ENCODE measurements at regions not wholly inside any gene's neighbourhood (a gene's known extent, or its start where the extent isn't known, plus 50 kb on each side); places are given as distances from the start of the nearest gene placed in this dataset.

DNA sequence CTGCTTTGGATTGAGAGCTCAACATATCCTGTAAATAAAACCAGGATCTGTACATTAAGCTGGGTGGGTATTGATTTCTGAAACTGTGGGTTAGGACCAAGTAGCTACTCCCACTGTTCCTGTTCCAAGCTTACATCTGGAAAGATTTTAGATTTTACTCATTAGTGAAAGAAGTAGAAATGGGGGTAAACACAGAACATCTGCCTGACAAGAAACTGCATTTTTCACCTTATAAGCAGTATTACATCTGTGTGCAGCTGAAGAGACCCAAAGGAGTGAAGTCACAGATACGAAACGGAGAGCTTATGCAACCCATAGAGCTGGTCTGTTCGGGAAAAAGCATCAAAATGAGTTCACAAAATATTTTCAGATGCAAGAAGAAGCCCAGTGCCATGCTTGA lies 235.2 kb downstream of the SLITRK5 start:
- no peaks in the 10 kb centered on the region for H3K79me2 ChIP-seq (replicated peaks; ENCODE audit: insufficient read depth)
- no peak overlapping the region for H3K4me3 Mint-ChIP-seq
- no peaks in the 10 kb centered on the region for H3K9me3 Mint-ChIP-seq
- H3K36me3 ChIP-seq (ENCODE audit: insufficient read depth) = no peaks in the 10 kb centered on the region
- ATAC-seq = no peak
- no peak overlapping the region for H3K4me2 ChIP-seq
- no peaks in the 10 kb centered on the region for H3K4me1 ChIP-seq (ENCODE audit: insufficient read depth)
- H3K9me2 ChIP-seq (ENCODE audit: insufficient read depth) = no peaks in the 10 kb centered on the region
- H3K36me3 Mint-ChIP-seq (ENCODE audit: low read depth) = no peaks in the 10 kb centered on the region
- no peaks in the 10 kb centered on the region for H4K20me1 ChIP-seq (replicated peaks; ENCODE audit: insufficient read depth)
- no peaks in the 10 kb centered on the region for H3K27me3 Mint-ChIP-seq (ENCODE audit: insufficient read depth, low read depth, poor library complexity)
- DNase-seq (ENCODE audit: low spot score) = no peak
- no peaks in the 10 kb centered on the region for H3F3A ChIP-seq (replicated peaks; ENCODE audit: low read depth)
- H3K4me1 Mint-ChIP-seq = peaks cover 6% of the 10 kb centered on the region
- H3K27ac ChIP-seq (ENCODE audit: low read depth) = no peak overlapping the region
- H3K4me3 ChIP-seq = no peak overlapping the region
- H3K27ac Mint-ChIP-seq = no peak overlapping the region
- 0 out of 2 replicates have a peak overlapping the region, but pooled peaks have one; percentile 52 for H2AFZ ChIP-seq
- TF ChIP-seq EZH2 (IDR thresholded peaks at IDR 0.05; ENCODE audit: low read depth, unreplicated experiment) (no peak), ZNF114 (CRISPR knock-in tag; IDR thresholded peaks at IDR 0.05) (no peak), POLR2AphosphoS5 (IDR thresholded peaks at IDR 0.05; ENCODE audit: low read depth) (no peak), STAT1 (IDR thresholded peaks at IDR 0.05; ENCODE audit: unreplicated experiment) (no peak), REST (IDR thresholded peaks at IDR 0.05; ENCODE audit: unreplicated experiment) (no peak), EZH2phosphoT487 (IDR thresholded peaks at IDR 0.05; ENCODE audit: unreplicated experiment) (no peak), CREB1 (CRISPR knock-in tag; IDR thresholded peaks at IDR 0.05; ENCODE audit: low read depth) (no peak), NANOG (IDR thresholded peaks at IDR 0.05; ENCODE audit: borderline replicate concordance) (no peak), ZNF331 (CRISPR knock-in tag; IDR thresholded peaks at IDR 0.05; ENCODE audit: low read depth) (no peak), JUNB (IDR thresholded peaks at IDR 0.05; ENCODE audit: unreplicated experiment) (no peak)
- TF ChIP-seq, protein P1, sequence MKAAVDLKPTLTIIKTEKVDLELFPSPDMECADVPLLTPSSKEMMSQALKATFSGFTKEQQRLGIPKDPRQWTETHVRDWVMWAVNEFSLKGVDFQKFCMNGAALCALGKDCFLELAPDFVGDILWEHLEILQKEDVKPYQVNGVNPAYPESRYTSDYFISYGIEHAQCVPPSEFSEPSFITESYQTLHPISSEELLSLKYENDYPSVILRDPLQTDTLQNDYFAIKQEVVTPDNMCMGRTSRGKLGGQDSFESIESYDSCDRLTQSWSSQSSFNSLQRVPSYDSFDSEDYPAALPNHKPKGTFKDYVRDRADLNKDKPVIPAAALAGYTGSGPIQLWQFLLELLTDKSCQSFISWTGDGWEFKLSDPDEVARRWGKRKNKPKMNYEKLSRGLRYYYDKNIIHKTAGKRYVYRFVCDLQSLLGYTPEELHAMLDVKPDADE (IDR thresholded peaks at IDR 0.05) = no peak
- TF ChIP-seq, protein P2, sequence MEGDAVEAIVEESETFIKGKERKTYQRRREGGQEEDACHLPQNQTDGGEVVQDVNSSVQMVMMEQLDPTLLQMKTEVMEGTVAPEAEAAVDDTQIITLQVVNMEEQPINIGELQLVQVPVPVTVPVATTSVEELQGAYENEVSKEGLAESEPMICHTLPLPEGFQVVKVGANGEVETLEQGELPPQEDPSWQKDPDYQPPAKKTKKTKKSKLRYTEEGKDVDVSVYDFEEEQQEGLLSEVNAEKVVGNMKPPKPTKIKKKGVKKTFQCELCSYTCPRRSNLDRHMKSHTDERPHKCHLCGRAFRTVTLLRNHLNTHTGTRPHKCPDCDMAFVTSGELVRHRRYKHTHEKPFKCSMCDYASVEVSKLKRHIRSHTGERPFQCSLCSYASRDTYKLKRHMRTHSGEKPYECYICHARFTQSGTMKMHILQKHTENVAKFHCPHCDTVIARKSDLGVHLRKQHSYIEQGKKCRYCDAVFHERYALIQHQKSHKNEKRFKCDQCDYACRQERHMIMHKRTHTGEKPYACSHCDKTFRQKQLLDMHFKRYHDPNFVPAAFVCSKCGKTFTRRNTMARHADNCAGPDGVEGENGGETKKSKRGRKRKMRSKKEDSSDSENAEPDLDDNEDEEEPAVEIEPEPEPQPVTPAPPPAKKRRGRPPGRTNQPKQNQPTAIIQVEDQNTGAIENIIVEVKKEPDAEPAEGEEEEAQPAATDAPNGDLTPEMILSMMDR (conservative IDR thresholded peaks at IDR 0.05; ENCODE audit: low read depth in 2 of 2) = no peak
- TF ChIP-seq, protein P3, sequence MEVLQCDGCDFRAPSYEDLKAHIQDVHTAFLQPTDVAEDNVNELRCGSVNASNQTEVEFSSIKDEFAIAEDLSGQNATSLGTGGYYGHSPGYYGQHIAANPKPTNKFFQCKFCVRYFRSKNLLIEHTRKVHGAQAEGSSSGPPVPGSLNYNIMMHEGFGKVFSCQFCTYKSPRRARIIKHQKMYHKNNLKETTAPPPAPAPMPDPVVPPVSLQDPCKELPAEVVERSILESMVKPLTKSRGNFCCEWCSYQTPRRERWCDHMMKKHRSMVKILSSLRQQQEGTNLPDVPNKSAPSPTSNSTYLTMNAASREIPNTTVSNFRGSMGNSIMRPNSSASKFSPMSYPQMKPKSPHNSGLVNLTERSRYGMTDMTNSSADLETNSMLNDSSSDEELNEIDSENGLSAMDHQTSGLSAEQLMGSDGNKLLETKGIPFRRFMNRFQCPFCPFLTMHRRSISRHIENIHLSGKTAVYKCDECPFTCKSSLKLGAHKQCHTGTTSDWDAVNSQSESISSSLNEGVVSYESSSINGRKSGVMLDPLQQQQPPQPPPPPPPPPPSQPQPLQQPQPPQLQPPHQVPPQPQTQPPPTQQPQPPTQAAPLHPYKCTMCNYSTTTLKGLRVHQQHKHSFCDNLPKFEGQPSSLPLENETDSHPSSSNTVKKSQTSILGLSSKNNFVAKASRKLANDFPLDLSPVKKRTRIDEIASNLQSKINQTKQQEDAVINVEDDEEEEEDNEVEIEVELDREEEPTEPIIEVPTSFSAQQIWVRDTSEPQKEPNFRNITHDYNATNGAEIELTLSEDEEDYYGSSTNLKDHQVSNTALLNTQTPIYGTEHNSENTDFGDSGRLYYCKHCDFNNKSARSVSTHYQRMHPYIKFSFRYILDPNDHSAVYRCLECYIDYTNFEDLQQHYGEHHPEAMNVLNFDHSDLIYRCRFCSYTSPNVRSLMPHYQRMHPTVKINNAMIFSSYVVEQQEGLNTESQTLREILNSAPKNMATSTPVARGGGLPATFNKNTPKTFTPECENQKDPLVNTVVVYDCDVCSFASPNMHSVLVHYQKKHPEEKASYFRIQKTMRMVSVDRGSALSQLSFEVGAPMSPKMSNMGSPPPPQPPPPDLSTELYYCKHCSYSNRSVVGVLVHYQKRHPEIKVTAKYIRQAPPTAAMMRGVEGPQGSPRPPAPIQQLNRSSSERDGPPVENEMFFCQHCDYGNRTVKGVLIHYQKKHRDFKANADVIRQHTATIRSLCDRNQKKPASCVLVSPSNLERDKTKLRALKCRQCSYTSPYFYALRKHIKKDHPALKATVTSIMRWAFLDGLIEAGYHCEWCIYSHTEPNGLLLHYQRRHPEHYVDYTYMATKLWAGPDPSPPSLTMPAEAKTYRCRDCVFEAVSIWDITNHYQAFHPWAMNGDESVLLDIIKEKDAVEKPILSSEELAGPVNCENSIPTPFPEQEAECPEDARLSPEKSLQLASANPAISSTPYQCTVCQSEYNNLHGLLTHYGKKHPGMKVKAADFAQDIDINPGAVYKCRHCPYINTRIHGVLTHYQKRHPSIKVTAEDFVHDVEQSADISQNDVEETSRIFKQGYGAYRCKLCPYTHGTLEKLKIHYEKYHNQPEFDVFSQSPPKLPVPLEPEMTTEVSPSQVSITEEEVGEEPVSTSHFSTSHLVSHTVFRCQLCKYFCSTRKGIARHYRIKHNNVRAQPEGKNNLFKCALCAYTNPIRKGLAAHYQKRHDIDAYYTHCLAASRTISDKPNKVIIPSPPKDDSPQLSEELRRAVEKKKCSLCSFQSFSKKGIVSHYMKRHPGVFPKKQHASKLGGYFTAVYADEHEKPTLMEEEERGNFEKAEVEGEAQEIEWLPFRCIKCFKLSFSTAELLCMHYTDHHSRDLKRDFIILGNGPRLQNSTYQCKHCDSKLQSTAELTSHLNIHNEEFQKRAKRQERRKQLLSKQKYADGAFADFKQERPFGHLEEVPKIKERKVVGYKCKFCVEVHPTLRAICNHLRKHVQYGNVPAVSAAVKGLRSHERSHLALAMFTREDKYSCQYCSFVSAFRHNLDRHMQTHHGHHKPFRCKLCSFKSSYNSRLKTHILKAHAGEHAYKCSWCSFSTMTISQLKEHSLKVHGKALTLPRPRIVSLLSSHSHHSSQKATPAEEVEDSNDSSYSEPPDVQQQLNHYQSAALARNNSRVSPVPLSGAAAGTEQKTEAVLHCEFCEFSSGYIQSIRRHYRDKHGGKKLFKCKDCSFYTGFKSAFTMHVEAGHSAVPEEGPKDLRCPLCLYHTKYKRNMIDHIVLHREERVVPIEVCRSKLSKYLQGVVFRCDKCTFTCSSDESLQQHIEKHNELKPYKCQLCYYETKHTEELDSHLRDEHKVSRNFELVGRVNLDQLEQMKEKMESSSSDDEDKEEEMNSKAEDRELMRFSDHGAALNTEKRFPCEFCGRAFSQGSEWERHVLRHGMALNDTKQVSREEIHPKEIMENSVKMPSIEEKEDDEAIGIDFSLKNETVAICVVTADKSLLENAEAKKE (CRISPR knock-in tag; IDR thresholded peaks at IDR 0.05) = no peak
- no peaks in the 10 kb centered on the region for H3K27me3 ChIP-seq (ENCODE audit: insufficient read depth)

Measured in GM23338 (cell line).